SK-N-MC (cell line): ENCODE measurements at regions not wholly inside any gene's neighbourhood (a gene's known extent, or its start where the extent isn't known, plus 50 kb on each side); places are given as distances from the start of the nearest gene placed in this dataset.
"Not testable (repeated sequence)": the region's sequence is repeated elsewhere in the genome, so short reads cannot be mapped to it uniquely, and the experiment has no call there.

Experiments used
- EZH2 ChIP-seq: fragments of 200-600 bp; sonication (generic); IDR thresholded peaks from one replicate; pipeline ENCODE4 v1.6.1; 2017; ENCODE audit warnings: antibody characterized with exemption
- FOXP2 ChIP-seq: optimal IDR thresholded peaks from 2 replicates; pipeline ENCODE3; 2011; ENCODE audit warnings: mild to moderate bottlenecking, moderate library complexity; ENCODE audit not compliant: insufficient read depth; ENCODE audit errors: extremely low read length, control extremely low read depth
- POLR2AphosphoS5 ChIP-seq: IDR thresholded peaks from 2 replicates; pipeline ENCODE4 v1.6.1; 2012; ENCODE audit warnings: mild to moderate bottlenecking, low read depth, low read length, borderline replicate concordance

DNA sequence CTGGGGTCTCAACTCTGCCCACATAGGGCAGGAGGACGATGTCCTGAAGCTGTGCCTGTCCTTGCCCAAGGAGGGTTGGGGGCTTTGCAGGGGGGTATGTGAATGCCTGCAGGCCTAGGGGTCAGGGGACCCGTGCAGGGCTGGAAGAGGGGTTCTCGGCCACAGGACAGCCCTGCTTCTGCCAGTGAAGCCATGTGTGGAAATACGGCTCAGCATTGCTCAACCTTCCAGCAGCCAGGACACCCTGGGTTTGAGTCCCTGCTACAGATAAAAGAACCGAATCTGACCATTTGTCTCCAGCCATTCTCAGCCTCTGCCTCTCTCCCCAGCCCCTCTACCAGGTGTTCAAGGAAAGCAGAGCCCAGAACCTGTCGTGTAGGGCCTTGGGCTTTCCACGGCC, 61.9 kb upstream of the SULF2 start:
- not testable (repeated sequence) for TF ChIP-seq POLR2AphosphoS5, EZH2, FOXP2
